Raji (cell line): ENCODE measurements at regions not wholly inside any gene's neighbourhood (a gene's known extent, or its start where the extent isn't known, plus 50 kb on each side); places are given as distances from the start of the nearest gene placed in this dataset.

Experiments
- POLR2A ChIP-seq: IDR thresholded peaks from 2 replicates; pipeline ENCODE4 v1.6.1; 2011; ENCODE audit warnings: low read depth, low read length, control low read depth; ENCODE audit not compliant: insufficient read depth

DNA sequence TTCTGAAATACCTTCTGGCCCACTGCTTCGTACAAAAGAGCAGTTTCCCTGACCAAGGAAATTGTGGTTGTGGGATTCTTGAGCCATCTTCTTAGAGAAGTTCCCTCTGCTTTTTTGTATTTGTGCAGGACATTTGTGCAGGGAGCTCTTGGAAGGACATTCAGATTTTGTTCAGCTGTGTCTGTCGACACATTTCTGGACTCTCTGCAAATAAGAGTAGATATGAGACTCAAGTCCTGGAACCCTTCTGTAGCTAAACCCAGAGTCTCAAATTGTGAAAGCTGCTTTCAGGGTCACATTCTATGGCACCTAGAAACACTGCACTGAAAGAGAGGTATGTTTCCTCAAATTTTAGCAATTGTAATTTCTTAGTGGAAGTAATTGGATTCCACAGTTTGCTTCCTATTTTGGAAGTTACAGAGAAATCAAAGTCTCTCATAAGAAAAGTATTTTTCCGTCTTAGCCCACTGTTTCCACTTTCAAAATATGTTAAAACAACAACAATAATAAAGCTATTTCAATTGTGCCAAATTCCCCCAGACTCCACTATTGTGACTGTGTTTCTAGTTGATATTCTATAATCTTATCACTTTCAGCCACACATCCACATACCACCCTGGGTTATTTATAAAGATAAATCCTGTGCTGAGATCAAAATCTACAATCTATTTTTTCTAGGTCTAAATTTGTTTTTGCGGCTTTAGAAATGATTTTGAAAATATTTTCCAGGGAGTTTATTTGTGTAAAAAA lies 224.0 kb downstream of the COG6 start:
- TF ChIP-seq POLR2A = no peak

DNA sequence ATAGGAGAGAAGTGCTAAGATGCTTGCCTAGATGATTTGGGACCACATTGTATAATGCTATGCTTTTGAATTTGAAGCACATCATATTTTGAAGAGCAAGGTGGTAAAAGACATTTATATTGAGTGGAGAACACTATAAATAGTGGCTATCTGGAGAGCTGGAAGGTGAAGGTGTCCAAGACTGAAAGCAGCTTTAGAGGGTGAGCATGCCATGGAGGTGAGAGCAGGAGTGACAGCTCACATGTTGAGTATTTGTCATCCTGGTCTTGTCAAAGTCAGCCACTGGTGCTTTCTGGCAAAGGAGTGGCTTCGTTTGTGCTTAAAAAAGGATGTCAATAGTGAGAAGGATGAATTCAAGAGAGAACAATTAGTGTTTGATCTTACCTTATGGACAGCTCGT lies 225.9 kb downstream of the COG6 start:
- TF ChIP-seq POLR2A = no peak

DNA sequence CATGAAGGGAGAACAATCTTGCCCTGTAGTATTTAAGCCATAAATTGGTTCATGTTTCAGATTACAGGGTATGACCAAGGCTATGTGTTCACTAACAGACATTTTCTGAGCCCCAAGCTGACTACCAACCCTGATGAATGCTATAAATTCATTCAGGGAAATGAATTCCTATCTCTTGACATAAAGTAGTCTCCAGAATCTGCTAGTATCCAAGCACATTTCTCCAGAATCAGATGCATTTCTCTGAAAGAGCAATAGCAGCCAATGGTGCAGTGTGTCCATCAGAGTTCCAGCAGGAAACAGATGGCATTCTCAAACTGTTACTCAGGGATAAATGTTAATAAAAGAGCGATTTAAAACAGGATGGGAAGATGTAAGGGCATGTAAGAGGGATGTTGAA lies 226.4 kb downstream of the COG6 start:
- no peak for TF ChIP-seq POLR2A

GRCh38 chr13:39884166-39884565 lies 228.7 kb downstream of the COG6 start:
- TF ChIP-seq POLR2A = no peak

DNA sequence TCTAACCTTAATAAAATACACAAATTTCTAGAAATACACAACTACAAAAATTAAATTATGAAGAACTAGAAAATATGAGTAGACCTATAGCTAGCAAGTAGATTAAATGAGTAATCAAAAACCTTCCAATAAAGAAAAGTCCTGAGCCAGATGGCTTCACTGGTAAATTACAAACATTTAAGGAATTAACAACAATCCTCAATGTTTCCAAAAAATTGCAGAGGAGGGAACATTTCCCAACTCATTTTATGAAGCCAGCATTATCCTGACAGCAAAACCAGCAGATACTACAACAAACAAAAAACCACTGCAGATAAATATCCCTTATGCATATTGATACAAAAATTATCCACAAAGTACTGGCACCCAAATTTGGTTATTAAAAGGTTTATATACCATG lies 230.9 kb downstream of the COG6 start:
- no peak for TF ChIP-seq POLR2A

DNA sequence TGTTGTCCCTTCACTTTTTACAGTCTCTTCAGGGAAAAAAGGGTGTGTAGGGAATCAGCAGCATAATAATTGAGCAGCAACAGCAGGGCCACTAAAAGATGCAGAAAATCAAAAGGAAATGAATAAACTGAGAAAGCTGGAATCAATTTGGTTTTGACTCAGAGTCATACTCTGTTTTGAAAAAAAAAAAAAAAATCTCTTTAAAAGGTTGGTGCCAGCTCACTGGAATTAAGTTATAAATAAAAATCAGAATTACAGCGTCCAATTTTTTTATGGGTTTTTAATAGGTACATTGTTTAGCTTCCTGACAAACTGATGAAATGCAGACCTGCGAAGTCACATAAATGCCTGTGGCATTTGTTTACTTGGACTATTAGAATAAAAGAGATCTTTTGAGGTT lies 231.9 kb downstream of the COG6 start:
- TF ChIP-seq POLR2A = no peak

DNA sequence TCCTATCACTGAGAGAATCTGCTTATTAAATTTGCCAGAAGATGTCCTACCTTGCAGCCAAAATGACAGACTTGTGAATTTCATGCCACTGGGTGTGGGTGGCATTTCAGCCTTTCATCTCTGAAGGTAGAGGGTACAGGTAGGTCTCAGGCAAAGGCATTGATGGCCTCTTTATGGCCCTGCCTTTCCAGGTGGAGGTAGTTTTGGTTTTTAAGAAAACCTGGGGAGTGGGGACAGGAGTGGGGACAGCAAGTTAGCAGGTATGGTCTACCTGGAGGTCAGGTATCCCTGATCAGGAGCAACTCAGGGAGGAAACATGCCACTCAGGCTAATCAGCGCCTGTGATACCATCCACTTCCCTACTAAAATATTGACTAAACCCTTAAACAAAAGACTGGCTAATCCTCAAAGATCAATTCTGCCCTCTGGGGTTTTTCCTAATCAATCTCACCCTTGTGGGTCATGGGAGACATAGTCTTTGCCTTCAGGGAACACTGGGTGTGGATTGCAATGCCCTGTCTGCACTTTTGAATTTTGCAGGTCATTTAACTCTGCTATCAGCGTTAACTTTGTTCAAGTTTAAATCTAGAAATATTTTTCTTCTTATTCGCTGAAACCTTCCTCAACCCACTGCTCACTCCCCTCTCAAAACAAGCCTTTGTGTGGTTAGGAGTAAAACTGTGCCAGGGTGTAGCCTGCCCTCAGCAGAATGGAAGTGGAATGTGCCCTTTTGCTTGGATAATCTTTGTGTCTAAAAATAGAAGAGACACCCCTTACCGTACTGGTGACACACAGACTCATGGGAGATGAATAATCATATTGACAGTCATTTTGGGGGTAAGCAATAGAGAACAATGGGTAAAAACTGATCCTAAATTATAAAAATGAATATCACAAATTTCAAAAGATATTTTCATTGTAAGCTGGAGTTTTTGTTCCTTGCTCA lies 233.7 kb downstream of the COG6 start:
- TF ChIP-seq POLR2A = no peak

DNA sequence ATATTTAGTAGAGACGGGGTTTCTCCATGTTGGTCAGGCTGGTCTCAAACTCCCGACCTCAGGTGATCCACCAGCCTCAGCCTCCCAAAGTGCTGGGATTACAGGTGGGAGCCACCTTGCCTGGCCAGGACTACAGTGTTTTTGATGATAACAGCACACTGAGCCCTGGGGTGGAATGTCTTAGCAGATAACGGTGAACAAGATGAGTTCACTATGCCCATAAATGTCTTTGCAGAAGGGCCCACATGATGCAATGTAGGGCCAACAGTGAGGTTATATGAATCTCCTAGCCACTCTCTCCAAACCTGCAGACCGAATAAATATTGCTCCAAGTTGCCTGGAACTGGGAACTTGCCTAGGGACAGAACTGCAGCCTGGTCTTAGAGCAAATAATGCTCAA lies 235.1 kb downstream of the COG6 start:
- TF ChIP-seq POLR2A = no peak

- no peak for TF ChIP-seq POLR2A
Measured at GRCh38 chr13:39892721-39893685, 237.5 kb downstream of the COG6 start.

DNA sequence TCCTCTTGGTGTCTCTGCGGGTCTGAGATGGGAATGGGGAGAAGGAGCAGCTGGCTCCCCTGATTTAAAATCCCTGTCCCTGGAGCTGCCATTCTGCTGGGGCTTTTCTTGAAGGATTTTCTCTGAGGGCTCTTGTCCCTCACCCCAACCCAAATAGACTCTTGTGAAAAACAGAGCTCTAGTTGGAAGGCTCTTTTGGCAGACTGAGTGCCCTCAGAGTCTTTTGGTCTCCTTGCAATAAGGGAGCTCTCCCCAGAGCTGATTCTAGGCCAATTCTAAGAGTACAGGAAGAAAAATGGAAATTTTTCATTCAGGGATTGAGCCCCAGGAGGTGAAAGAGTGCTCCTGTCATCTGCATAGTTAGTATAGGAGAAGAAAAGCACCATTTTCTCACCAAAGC lies 238.3 kb downstream of the COG6 start:
- no peak for TF ChIP-seq POLR2A

DNA sequence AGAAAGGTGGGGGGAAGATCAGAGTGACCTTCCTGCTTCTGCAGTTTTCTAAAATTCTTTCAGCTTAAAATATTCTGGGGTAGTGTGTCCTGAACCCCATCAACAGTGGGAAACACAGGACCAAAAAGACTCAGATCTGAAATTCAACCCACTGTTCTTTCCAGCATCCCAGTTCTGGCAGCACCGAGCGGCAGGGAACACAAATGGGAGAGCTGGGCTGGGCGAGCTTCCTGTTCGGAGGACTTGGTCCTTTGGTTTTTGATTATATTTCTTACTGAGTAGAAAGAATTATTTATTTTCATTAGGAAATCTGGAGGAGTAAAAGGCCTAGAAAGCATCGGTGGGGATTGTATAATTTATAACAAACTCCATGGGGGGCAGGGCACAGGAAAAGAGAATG lies 239.1 kb downstream of the COG6 start:
- no peak for TF ChIP-seq POLR2A

DNA sequence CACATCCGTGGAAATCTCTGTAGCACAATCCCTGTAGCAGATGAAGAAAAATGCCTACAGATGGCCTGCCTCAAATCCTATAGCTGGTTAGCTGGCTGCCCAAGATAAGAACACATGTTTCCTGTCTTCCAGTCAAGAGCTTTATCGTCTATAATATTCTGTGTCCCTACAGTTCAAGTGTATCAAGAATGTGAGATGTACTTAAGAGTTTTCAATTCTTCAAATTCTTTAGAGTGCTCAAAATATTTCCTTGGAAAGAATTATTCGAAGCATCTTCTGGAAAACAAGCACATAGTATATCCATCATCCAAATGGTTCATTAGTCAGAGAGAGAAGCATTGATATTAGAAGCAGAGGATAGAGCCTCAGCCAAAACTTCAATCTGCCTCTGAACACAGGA lies 239.8 kb downstream of the COG6 start:
- TF ChIP-seq POLR2A = no peak

DNA sequence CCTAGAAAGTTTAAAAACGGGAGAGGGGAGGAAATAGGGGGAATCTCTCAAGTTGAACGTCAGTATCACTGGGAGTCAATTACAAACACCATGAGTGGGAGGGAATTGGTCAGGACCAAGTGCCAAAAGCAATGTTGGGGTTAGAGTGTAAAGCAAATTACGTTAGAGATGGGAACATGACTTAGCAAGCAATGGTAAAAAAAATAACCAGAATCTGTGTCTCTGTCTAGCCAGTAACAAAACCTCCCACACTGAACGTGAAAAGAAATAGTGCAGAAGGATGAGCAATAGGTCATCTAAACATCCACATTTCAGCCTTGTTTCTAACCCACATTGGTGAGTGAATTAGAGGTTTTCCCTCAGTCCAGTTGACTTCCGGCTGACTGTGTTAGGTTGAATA lies 242.2 kb downstream of the COG6 start:
- no peak for TF ChIP-seq POLR2A

DNA sequence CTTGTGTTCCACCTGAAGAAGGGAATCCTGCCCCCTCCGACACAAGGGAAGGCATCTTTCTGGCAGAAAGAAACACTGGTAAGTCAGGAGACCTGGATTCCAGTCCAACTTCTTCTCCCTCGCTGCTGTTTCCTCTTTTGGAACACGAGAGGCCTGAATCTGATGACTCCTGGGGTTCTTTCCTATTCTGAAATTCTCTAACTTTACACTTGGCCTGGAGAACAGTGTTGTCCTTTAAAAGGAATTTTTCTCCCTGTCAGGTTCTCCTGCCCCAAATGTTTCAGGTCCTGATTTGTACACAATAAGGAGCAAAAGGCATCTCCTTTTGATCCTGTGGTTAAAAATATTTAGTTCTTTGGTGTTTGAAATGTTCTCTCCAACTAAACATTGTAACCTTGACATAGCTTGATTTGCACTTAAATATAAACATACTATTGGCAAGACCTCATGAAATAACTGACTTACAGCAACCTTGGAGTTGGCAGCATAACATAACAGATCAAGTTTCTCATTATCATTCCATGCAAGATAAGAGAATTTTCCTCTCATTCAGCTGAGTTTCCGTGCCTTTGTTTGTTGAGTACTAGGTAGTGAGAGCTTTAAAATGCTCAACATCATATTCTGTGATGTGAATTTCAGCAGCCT lies 244.8 kb downstream of the COG6 start:
- TF ChIP-seq POLR2A = no peak

- TF ChIP-seq POLR2A = no peak
Measured at GRCh38 chr13:39904959-39905358, 249.5 kb downstream of the COG6 start.

DNA sequence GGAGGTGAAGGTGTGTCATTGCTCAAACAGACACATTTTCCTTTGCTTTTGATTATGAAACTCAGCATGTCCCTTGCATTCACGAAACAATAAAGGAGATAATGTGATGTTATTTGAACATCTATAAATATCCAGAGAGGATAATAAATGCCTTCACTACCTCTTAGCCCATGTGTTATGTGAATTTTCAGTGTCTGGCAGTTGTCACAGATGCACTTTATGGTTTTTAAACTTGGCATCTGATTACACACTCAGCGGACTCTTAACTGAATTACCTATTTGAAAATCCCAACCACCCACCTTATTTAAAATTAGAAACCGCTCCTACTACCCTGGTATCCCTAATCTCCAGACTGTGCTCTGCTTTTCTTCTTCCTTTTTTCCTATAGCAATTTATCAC lies 254.2 kb downstream of the COG6 start:
- TF ChIP-seq POLR2A = no peak
